ENCODE measurements at regions not wholly inside any gene's neighbourhood (a gene's known extent, or its start where the extent isn't known, plus 50 kb on each side); places are given as distances from the start of the nearest gene placed in this dataset.

DNA sequence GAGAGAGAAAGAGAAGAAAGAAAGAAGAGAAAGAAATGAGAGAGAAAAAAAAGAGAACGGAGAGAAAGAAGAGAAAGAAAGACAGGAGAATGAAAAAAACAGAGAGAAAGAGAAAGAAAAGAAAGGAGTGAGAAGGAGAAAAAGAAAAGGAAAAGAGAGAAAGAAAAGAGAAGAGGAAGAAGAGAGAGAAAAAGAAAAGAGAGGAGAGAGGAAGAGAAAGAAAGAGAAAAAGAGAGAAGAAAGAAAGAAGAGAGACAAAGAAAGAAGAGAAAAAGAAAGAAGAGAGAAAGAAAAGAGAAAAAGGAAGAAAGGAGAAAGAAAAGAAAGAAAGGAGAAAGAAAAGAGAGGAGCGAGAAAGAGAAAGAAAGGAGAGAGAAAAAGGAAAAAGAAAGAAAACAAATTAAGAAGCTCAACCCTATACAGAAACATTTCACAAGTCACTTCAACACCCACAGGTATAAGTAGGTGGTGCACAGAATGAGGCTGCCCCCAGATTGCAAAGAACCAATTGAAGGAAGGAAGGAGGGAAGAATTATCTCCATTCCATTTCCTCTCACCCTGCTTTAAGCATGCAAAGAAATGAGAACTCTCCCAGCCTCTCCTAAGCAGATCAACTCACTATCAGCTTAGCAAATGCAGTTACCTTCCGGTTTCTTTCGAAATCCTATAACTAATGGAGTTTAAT is 98.8 kb upstream of the CACNA1A start:
- no peak for DNase-seq

DNA sequence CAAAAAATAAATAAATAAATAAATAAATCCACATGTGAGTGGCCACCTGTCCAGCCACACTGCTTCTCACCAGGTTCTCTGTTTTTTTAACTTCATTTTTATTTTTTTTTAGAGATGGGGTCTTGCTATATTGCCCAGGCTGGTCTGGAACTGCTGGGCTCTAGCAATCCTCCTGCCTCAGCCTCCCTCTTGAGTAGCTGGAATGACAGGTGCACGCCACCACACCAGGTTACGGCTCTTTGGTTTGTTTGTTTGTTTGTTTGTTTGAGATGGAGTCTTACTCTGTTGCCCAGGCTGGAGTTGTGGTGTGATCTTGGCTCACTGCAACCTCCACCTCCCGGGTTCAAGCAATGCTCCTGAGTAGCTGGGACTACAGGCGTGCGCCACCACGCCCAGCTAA is 94.5 kb upstream of the CACNA1A start:
- no peak for DNase-seq

DNA sequence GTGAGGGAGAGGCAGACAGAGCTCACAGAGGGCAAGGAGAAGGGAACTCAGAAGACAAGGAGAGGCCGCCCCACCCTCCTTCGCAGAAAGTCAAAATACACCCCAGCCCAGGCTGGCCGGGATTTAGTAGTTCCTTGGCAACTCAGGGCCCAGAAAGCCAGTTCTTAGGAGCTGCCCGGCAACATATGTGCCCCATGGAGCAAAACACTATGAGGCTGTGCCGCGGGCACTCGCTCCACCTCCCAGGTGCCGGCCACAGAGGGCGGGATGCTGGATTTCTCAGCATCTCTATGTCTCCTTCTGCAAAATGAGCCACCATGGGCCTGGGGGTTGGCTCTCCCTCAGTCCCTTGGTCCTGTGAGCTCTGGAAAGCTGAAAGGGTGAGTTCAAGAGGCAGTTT is 93.8 kb upstream of the CACNA1A start:
- no peak for DNase-seq

DNA sequence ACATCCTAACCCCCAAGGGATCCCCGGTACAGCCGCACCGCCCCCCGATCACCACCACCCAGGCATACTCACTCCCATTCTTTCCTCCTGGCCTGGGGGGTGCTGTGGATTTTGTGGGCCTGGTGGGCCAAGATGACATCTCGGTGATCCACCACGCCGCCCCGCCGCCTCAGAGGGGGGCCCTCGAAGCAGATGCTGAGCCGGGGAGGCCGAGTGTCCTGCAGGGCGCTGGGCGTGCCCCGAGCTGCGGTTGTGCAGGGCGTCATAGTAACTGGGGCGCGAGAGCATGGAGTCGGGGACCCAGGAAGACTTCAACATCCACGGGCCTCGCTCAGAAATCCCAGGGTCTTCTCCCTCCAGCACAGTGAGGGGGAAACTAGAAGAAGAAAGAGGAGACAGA is 93.4 kb upstream of the CACNA1A start:
- DNase-seq: no peak

DNA sequence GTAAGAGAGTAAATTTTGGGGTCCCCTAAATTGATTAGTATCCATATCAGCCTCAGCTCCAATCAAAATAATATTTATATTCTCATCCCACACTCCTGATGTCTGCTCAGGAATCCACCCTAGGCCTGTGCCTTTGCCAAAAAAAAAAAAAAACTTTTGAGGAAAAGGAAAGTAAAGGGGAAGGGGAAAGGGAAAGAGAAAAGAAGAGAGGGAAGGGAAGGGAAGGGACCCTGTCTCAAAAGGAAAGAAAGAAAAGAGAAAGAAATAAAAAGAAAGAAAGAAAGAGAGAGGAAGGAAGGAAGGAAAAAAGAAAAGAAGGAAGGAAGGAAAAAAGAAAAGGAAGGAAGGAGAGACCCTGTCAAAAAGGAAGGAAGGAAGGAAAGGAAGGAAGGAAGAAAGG is 91.8 kb upstream of the CACNA1A start:
- no peak for DNase-seq

DNA sequence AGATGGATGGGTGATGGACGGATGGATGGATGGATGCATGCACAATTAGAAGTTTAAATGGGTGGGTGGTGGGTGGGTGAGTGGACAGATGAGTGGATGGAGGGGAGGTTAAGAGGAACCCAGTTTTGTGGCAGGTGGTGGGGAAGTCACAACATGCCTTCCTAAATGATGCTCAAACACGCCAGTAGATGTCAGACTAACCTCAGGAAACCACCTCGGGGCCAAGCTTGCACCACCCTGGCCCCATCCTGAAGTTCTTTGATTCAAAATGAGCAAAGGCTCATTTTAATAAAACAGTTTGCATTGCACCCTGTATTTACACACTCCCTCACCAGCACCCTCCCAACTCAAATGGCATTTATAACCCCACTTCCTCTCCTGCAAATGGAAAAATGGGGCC is 91.4 kb upstream of the CACNA1A start:
- peak; percentile 78 for DNase-seq

DNA sequence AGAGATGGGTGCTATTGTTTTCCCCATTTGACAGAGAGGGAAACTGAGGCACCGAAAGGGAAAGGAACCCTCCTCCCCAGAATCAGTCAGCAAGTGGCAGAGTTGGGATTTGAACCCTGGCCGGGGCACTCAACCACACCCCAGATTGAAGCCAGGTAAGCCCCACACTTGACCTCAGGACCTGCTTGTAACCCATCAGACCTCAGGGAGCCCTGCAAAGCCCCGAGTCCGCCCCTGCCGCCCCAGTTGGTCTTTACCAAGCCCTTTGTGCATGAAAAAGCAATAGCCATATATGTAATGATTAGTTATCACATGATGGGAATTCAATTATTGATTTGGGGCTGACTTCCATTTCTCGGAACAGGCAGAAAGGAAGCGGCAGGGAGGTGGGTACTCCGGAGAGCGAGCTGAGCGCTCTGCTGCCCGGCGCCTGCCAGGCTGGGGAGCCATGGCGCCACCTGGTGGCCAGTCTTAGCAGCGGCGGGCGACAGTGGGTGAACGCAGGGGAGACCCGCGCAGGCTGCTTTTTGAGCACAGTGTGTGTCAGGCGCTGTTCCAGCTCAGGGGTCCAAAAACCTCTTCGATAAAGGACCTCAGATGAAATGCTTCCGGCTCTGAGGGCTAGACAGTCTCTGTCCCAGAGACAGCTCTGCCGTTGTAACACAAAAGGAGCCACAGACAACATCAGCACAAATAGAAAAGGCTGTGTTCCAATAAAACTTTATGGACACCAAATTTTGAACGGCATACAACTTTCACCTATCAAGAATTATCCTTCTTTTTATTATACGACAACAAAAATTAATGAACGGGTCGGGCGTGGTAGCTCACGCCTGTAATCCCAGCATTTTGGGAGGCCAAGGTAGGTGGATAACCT is 82.9 kb upstream of the CACNA1A start:
- DNase-seq: peak; percentile 21

DNA sequence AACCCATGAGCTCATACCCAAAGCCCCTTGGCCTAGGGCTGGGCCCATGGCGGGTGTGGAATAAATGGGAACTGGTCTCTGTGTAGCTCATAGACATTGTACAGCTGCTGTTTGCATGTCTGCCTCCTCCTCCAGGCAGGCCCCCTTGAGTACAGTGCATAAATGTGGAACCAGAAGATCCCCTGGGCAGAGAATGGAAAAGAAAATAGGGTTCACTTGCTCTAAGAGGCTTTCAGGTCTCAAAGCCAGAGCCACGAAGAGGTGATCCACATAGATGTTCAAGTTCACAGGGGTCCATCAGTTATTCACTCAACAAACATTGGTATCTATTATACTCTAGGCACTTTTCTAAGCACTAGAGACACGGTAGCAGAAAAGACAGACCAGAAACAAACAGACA is 79.2 kb upstream of the CACNA1A start:
- DNase-seq: no peak

DNA sequence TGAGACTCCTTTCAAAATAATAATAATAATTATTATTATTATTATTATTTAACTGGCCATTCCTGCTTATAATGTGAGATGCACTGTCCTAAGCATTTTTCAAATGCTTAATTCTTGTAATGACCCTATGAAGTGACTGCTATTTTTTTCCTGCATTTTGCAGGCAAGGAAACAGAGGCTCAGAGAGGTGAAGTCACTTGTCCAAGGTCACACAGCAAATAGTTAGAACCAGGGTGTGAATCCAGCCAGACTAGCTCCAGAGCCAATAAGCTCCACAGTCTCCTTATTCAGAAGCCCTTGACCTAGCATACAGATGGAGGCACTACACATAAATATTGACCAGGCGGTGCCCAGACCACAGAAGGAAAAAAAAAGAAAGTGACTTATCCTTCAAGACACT is 77.5 kb upstream of the CACNA1A start:
- no peak for DNase-seq

DNA sequence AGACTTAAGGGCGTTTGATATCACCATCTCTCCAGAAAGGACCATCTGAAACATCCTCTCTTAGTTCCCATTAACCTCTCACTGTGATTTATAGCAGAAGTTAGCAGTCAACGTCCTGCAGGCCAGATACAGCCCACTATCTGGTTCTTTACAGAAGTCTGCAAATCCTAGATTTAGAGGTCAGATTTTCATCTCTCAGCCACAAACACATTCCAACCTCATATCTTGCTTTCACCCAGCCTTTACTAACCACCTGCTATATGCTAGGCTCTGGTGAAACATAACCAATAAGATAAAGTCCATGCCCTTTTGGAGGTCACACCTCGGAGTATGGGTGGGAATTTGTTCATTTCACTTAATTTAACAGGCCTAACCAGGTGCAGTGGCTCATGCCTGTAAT is 76.8 kb upstream of the CACNA1A start:
- DNase-seq: no peak

DNA sequence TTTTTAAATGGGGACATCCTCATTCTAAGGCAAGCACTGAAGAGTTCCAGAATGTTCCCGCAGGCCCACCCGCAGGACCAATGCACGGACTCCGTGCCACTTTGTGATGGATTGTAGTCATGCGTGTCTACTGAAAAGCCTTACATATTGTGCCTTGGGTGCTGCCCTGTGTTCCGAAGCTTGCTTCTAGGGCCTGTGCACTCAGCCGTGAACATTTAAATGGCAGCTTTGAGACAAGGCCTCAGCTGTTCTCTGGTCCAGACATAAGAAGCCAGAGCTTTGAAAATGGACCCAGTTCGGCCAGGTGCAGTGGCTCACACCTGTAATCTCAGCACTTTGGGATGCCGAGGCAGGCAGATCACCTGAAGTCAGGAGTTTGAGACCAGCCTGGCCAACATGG is 75.3 kb upstream of the CACNA1A start:
- no peak for DNase-seq

DNA sequence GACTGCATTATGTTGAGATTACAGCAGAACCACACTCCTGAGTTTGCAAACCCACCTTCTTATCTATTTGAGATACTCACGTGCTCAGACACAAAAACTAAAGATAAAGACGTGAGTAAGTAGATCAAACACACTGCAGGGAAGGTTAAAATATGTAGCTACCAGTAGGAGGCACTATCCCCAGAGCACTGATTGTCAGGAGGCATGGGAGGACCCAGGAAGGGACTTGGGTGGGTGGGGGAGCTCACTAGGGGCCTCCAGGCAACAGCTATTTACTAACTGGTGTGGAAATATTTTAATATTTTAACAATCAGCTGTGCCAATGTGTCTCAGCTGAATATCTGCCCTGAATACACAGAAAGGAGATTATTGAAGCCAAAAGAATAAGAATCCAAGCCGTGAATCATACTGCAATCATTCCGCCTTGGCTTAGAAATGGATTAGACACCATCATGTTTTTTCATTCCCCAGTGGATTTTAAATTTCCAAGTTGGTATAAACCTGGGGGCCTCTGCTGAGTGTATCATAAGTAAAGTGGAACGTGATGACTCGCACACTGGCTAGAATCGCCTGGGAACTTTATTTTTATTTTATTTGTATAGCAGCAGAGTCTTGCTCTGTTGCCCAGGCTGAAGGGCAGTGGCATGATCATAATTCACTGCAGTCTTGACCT is 73.2 kb upstream of the CACNA1A start:
- no peak for DNase-seq

DNA sequence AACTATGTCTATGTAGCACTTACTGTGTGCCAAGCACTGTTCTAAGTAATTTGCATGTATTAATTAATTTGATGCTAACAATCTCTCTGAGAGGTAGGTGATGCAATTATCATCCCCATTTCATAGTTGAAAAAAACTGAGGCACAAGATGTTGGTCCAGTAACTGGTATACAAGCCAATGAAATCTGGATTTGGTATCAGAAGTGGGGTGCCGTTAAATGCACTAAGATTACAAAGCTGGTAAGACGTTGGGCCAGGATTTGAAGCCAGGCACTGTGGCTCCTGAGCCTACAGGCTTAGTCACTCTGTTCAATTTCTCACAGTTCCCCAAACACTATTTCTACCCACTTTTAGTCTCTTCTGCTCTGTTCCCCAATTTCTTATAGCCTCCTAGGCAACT is 70.4 kb upstream of the CACNA1A start:
- no peak for DNase-seq

DNA sequence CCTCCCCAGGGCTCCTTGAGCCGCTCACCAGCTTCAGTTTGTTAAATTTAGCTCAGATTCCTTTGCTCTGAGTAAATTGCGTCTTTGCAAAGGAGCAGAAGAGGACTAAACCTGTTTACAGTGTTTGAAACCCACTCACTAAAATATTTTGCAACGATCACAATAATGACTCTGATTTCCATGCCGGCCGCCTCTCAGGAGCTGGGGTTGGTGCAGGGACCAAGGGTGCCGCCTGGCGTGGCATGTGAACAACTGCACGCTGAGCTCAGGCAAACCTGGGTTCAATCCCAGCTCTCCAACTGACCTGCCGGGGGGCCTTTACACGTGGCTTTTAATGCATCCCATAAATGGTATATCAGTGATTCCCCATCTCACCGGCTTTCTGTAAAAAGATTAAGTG is 68.7 kb upstream of the CACNA1A start:
- no peak for DNase-seq

DNA sequence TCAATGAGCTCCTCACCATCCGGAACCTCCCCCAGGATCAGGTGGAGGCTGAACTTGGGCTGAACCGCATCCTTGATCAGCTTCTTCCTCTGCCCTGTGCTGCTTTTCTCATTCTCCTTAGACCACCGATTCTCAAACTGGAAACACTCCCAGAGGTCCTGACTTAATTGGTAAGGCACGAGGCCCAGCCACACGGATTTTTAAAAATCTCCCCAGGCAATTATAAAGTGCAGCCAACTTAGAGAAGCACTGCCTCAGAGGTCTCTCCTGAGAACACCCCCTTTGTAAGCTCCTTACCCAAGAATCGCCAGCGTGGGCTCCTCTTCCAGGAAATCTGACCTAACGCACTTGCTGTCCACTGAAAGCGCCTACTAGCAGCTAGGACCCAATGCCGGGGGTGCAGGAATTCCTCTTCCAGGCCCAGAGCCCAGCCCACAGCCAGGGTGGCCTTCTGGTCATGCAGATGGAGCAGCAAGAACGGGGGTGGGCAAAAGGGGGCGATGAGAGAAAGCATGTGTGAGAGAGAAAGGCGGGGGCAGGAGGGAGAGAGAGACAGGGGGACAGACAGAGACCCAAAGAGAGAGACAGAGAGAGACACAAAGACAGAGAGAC is 66.9 kb upstream of the CACNA1A start:
- DNase-seq: no peak

DNA sequence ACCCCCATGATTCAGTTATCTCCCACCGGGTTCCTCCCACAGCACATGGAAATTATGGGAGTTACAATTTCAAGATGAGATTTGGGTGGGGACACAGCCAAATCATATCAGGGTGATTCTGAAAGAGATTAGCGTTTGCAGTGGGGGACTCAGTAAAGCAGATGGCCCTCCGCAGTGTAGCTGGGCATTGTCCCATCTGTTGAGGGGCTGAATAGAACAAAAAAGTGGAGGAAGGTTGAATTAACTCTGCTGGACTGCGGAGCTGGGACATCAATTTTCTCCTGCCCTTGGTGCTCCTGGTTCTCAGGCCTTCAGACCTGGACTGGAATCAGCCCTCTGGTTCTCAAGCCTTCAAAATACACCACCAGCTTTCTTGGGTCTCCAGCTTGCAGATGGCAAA is 55.2 kb upstream of the CACNA1A start:
- DNase-seq: no peak

DNA sequence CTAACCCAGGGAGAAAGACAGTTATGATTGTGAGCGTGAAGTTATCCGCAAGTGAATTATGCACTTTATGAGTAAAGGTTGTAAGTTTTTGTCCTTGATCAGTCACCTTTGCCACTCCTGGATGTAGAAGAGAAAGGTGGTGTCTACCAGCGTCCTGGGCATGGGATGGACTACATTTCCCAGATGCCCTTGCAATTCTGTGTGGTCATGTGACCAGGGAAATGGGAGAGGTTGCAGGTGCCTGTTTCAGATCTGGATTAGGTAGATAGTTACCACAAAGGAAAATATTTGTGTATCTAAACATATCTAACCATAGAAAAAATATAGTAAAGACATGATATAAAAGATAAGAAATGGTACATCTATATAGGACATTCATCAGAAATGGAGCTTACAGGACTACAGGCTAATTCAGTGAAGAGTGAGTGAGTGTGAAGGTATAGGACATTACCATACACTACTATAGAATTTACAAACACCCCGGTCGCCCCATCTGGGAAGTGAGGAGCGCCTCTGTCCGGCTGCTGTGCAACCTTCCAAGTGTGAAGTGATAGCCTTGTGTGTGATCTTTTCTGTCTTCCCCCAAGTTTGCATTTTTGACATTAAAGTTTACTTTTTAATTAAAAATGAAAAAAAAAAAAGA is 51.6 kb upstream of the CACNA1A start:
- DNase-seq: no peak

DNA sequence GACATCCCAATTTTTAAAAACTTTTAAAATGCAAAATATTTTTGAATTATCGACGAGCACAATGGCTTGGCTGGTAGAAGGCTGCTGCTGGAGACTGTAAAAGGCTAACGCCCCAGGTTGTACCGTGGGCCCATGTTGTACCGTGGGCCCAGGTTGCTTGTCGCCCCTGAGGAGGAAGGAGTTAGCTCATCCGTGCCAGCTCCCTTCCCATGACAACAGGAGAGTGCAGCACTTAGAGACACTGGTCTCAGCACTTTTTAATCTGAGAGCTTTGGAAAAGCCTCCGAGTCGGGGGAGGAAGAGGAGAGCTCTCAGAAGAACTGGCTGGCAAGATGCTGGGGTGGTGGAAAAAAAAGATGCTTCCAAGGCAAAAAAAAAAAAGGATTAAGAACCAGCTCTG is 50.3 kb upstream of the CACNA1A start:
- no peak for DNase-seq
